GM12878 (cell line): ENCODE measurements at regions not wholly inside any gene's neighbourhood (a gene's known extent, or its start where the extent isn't known, plus 50 kb on each side); places are given as distances from the start of the nearest gene placed in this dataset.

Source experiments
- ATAC-seq: fragments of 200-7000 bp; cut with Tn5 transposase; 3 replicates; pipeline ENCODE4 v1.9.1; 2020; ENCODE audit warnings: mild to moderate bottlenecking, moderate library complexity
- BruUV-seq: library from RNA; stranded (reverse); fragments of 400-500 nt; replicated peaks from 2 replicates; lab custom pipeline; 2021; lab: Mats Ljungman, UMichigan
- CTCF ChIA-PET: fragments of 300-600 bp; sonication (Branson Sonifier 250); formaldehyde crosslinking; extraction: SDS; loops from one replicate; lab custom pipeline; 2021; ENCODE audit warnings: inconsistent platforms; lab: Yijun Ruan, JAX
- POLR2A ChIA-PET: fragments of 350-600 bp; formaldehyde crosslinking; extraction: SDS; loops from one replicate; lab custom pipeline; 2021; ENCODE audit warnings: inconsistent platforms; lab: Charles Lee
- RAD21 ChIA-PET: fragments of 300-600 bp; sonication (Branson Sonifier 250); formaldehyde crosslinking; loops from one replicate; lab custom pipeline; 2023; ENCODE audit warnings: antibody characterized with exemption; ENCODE audit not compliant: unreplicated experiment; lab: Charles Lee
- SMC1A ChIA-PET: fragments of 300-600 bp; sonication (Branson Sonifier 250); formaldehyde crosslinking; loops from one replicate; lab custom pipeline; 2023; ENCODE audit not compliant: unreplicated experiment, uncharacterized antibody; lab: Charles Lee
- DNase-seq: peaks from one replicate; pipeline ENCODE4 v3.0.0-alpha.2; 2011; ENCODE audit warnings: low read depth, low spot score
- FAIRE-seq: peaks from 3 replicates; lab custom pipeline; 2011; peaks lifted over from hg19 to GRCh38; lab: Jason Lieb, UNC
- H2AFZ ChIP-seq: 2 replicates; pipeline ENCODE4 v1.6.0; 2011; ENCODE audit warnings: low read depth, low read length, control low read depth; ENCODE audit not compliant: control insufficient read depth
- H3K27ac ChIP-seq: 2 replicates; pipeline ENCODE4 v1.5.1; 2011; ENCODE audit warnings: control low read depth; ENCODE audit not compliant: control insufficient read depth, insufficient read depth
- H3K27me3 ChIP-seq, 2 experiments: replicated peaks in 1 of 2; 2 replicates each; pipeline versions ENCODE4 v1.6.0 to v1.6.1; 2011; ENCODE audit warnings: low read length in 1 of 2; ENCODE audit not compliant: control insufficient read depth in 2 of 2, insufficient read depth in 2 of 2
- H3K36me3 ChIP-seq, 2 experiments: 2 replicates each; pipeline ENCODE4 v1.5.1; 2011; ENCODE audit warnings: low read length in 1 of 2; ENCODE audit not compliant: control insufficient read depth in 2 of 2, insufficient read depth in 2 of 2
- H3K4me1 ChIP-seq: 2 replicates; pipeline ENCODE4 v1.6.1; 2011; ENCODE audit warnings: mild to moderate bottlenecking, low read length, moderate library complexity, mixed read lengths; ENCODE audit not compliant: control insufficient read depth, insufficient read depth
- H3K4me2 ChIP-seq: 2 replicates; pipeline ENCODE4 v1.6.0; 2011; ENCODE audit warnings: control low read depth; ENCODE audit not compliant: control insufficient read depth, insufficient read depth
- H3K4me3 ChIP-seq: fragments of 200-600 bp; sonication (generic); 2 replicates; pipeline ENCODE4 v1.5.1; 2016
- H3K79me2 ChIP-seq: 2 replicates; pipeline ENCODE4 v1.6.0; 2011; ENCODE audit warnings: low read length; ENCODE audit not compliant: control insufficient read depth, insufficient read depth
- H3K9ac ChIP-seq: 2 replicates; pipeline ENCODE4 v1.8.0; 2011; ENCODE audit warnings: low read length, control low read depth, mixed read lengths; ENCODE audit not compliant: control insufficient read depth, insufficient read depth
- H3K9me3 ChIP-seq: replicated peaks from 3 replicates; pipeline ENCODE4 v1.5.1; 2011; ENCODE audit warnings: mild to moderate bottlenecking, low read length; ENCODE audit not compliant: control insufficient read depth, insufficient read depth
- H4K20me1 ChIP-seq: 2 replicates; pipeline ENCODE4 v1.6.0; 2011; ENCODE audit not compliant: control insufficient read depth, insufficient read depth
- CBX3 ChIP-seq: fragments of 200-600 bp; sonication (generic); IDR thresholded peaks from 2 replicates; pipeline ENCODE4 v1.6.1; 2016; ENCODE audit warnings: low read depth, borderline replicate concordance
- ESRRA ChIP-seq: IDR thresholded peaks from 2 replicates; pipeline ENCODE4 v1.6.1; 2012; ENCODE audit warnings: mild to moderate bottlenecking, low read length, improper control_type of control experiment
- ETV6 ChIP-seq, 2 experiments: fragments of 450-650 bp in 1 of 2; IDR thresholded peaks in 1 of 2; conservative IDR thresholded peaks in 1 of 2; 2 replicates each; pipeline ENCODE4 v1.6.1; 2014; ENCODE audit warnings: antibody characterized with exemption in 1 of 2, borderline replicate concordance in 1 of 2, low read depth in 1 of 2, mild to moderate bottlenecking in 1 of 2, moderate library complexity in 1 of 2
- FOXK2 ChIP-seq: fragments of 450-650 bp; IDR thresholded peaks from 2 replicates; pipeline ENCODE4 v1.6.1; 2017; ENCODE audit warnings: mild to moderate bottlenecking, moderate library complexity
- FOXM1 ChIP-seq: IDR thresholded peaks from 2 replicates; pipeline ENCODE4 v1.6.1; 2012; ENCODE audit warnings: low read depth, mild to moderate bottlenecking, inconsistent platforms, low read length, moderate library complexity
- HCFC1 ChIP-seq: fragments of 150-350 bp; IDR thresholded peaks from 2 replicates; pipeline ENCODE4 v1.6.1; 2014; ENCODE audit warnings: low read length
- IKZF1 ChIP-seq: fragments of 450-650 bp; conservative IDR thresholded peaks from 2 replicates; pipeline ENCODE4 v1.6.1; 2017; ENCODE audit warnings: antibody characterized with exemption, mild to moderate bottlenecking
- MTA2 ChIP-seq: fragments of 450-650 bp; IDR thresholded peaks from 2 replicates; pipeline ENCODE4 v1.6.1; 2016; ENCODE audit warnings: low read depth, mild to moderate bottlenecking, moderate library complexity
- NBN ChIP-seq: fragments of 450-650 bp; IDR thresholded peaks from 2 replicates; pipeline ENCODE4 v1.6.1; 2016
- NFYB ChIP-seq: IDR thresholded peaks from 2 replicates; pipeline ENCODE4 v1.6.1; 2011; ENCODE audit warnings: low read depth, mild to moderate bottlenecking, low read length, improper control_type of control experiment, moderate library complexity; ENCODE audit not compliant: insufficient read depth
- RCOR1 ChIP-seq: conservative IDR thresholded peaks from 2 replicates; pipeline ENCODE4 v1.6.1; 2012; ENCODE audit warnings: low read depth, low read length, improper control_type of control experiment
- SMAD1 ChIP-seq: fragments of 450-650 bp; IDR thresholded peaks from 2 replicates; pipeline ENCODE4 v1.6.1; 2018; ENCODE audit warnings: mild to moderate bottlenecking, low read depth; ENCODE audit not compliant: partially characterized antibody
- SP1 ChIP-seq: IDR thresholded peaks from one replicate; pipeline ENCODE4 v1.6.1; 2011; ENCODE audit warnings: low read depth, low read length
- ZBTB4 ChIP-seq: fragments of 450-650 bp; formaldehyde crosslinking; IDR thresholded peaks from 2 replicates; pipeline ENCODE4 v1.4.0; 2022; ENCODE audit warnings: mild to moderate bottlenecking, moderate library complexity
- WGBS: methylation state at CpG from one replicate; pipeline ENCODE4 v1.1.6; 2016; ENCODE audit warnings: low lambda C conversion rate; ENCODE audit not compliant: insufficient replicate concordance, insufficient coverage; ENCODE audit errors: missing lambda C conversion rate; 5-methylcytosine and 5-hydroxymethylcytosine counted together
- in situ Hi-C: fragments of 300-500 bp; cut with MboI; formaldehyde crosslinking; loops from 9 replicates; pipeline ENCODE4 v1.14.3; 2018; ENCODE audit warnings: mixed read lengths
- intact Hi-C: fragments of 100-400 bp; cut with micrococcal nuclease; formaldehyde crosslinking; loops from one replicate; pipeline ENCODE4 v1.14.2; 2022; ENCODE audit not compliant: unreplicated experiment
- TF ChIP-seq, protein P1 (sequence below): fragments of 450-650 bp; IDR thresholded peaks from 2 replicates; pipeline ENCODE4 v1.6.1; 2014; ENCODE audit warnings: mild to moderate bottlenecking
- TF ChIP-seq, protein P2 (sequence below): fragments of 450-650 bp; IDR thresholded peaks from 2 replicates; pipeline ENCODE4 v1.6.1; 2017; ENCODE audit warnings: mild to moderate bottlenecking, low read depth, inconsistent platforms; ENCODE audit not compliant: poor library complexity, severe bottlenecking

DNA sequence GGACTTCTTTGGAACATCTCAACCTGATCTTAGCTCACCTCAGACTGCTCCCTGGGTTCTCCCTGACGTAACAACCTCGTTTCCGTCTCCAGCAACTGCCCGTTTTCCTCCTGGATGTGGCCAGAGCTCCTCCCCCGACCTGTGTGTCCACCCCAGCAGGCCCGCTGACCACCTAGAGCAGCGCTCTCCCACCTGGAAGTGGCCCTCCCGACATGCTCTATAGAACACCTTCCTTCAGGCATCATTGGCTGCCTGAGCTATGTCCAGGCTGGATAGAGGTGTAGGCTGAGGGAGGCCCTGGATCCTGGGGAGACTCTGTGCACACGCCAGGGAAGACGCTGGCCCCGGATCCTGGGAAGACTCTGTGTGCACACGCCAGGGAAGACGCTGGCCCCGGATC, 81.3 kb downstream of the TEX29 start (continued):
- TF ChIP-seq ZBTB4 (no peak), SP1 (no peak), FOXK2 (no peak)

DNA sequence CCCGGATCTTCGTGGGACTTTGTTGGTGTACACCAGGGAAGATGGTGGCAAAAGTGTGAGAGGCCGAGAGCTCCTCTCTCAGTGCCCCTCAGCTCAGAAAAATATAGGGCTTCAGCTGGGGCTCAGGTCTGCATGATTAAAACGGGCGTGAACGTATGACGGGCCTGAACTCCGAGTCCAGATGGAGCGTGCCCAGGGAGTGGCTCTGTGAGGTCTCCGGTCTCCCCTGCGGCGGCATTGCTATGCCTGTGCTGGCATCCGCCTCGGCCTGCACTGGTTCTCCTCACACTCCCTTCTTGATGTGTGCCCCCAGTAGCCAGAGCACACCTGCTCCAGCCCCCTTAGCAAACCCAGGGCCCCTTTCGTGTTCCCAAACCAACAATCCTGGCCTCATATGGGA, 82.0 kb downstream of the TEX29 start:
- in situ Hi-C loops, result no loop called here
- Histone ChIP-seq H3K79me2 (no peaks in the 10 kb centered on the region), H2AFZ (no peak overlapping the region), H3K4me3 (no peak overlapping the region), H3K9me3 (no peaks in the 10 kb centered on the region), H3K9ac (no peak overlapping the region), H4K20me1 (0 out of 2 replicates have a peak, but pooled peaks cover 2% of the 10 kb centered on the region), H3K4me2 (no peak overlapping the region), H3K27ac (no peak overlapping the region), H3K4me1 (no peaks in the 10 kb centered on the region), H3K27me3 (no peaks in the 10 kb centered on the region; a peak in 1 of 4 replicates), H3K36me3 (no peaks in the 10 kb centered on the region)
- ChIA-PET POLR2A (no interaction called here), CTCF (no interaction called here), RAD21 (interaction anchor here (0.5 to 1.0 kb wide), 2 partner anchors 123 to 335 kb away, joined by 3 to 4 read pairs; no protein-coding TSS in a partner anchor), SMC1A (no interaction called here)
- no peak for DNase-seq
- 44% methylated on average over 13 of the region's 15 CpGs for WGBS
- FAIRE-seq, result no peak
- intact Hi-C loops, result loop anchor here (5.0 kb wide), 1 partner anchor 335 kb away; no protein-coding TSS in a partner anchor
- BruUV-seq, result no TSS peak
- no peak for ATAC-seq
- TF ChIP-seq ESRRA (no peak), SMAD1 (no peak), CBX3 (no peak), ETV6 (conservative IDR thresholded peaks at IDR 0.05 in 1 of 2, IDR thresholded peaks at IDR 0.05 in 1 of 2; ENCODE audit: borderline replicate concordance in 1 of 2, low read depth in 1 of 2) (no peak), HCFC1 (no peak), NFYB (no peak), IKZF1 (no peak), RCOR1 (no peak), NBN (no peak), MTA2 (no peak), FOXM1 (no peak)
- TF ChIP-seq, protein P1, sequence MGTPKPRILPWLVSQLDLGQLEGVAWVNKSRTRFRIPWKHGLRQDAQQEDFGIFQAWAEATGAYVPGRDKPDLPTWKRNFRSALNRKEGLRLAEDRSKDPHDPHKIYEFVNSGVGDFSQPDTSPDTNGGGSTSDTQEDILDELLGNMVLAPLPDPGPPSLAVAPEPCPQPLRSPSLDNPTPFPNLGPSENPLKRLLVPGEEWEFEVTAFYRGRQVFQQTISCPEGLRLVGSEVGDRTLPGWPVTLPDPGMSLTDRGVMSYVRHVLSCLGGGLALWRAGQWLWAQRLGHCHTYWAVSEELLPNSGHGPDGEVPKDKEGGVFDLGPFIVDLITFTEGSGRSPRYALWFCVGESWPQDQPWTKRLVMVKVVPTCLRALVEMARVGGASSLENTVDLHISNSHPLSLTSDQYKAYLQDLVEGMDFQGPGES, result no peak
- TF ChIP-seq, protein P2, sequence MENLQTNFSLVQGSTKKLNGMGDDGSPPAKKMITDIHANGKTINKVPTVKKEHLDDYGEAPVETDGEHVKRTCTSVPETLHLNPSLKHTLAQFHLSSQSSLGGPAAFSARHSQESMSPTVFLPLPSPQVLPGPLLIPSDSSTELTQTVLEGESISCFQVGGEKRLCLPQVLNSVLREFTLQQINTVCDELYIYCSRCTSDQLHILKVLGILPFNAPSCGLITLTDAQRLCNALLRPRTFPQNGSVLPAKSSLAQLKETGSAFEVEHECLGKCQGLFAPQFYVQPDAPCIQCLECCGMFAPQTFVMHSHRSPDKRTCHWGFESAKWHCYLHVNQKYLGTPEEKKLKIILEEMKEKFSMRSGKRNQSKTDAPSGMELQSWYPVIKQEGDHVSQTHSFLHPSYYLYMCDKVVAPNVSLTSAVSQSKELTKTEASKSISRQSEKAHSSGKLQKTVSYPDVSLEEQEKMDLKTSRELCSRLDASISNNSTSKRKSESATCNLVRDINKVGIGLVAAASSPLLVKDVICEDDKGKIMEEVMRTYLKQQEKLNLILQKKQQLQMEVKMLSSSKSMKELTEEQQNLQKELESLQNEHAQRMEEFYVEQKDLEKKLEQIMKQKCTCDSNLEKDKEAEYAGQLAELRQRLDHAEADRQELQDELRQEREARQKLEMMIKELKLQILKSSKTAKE, result no peak
